ENCODE measurements at regions not wholly inside any gene's neighbourhood (a gene's known extent, or its start where the extent isn't known, plus 50 kb on each side); places are given as distances from the start of the nearest gene placed in this dataset.

DNA sequence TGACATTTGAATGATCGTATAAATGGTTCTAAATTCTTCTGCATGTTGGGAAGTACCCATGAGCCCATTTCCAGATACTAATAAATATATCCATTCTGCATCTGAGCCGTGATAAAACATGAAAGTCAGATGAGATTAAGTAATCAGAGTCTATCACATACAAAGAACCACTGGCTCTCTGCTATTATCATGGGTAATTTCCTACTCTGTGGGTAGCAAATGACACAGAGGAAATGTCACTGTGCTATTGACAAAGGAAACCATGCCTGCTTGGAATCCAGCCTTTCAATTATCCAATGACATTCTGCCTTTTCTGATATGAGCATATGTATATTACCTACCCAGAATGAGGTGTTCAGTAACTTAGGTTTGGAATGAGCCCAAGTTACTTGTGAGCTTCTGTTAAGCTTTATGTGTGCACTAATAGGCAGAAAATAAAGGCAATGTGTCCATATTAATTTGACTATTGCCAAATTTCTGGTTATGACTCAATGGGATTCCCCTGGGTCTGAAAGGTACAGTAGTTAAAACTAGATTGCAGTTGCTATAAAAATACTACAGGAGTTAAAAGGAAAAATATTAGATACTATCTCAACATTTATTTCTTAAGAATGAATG is 238.7 kb upstream of the KCNIP4 start:
- TF ChIP-seq POLR2A (IDR thresholded peaks at IDR 0.05; ENCODE audit: low read depth, low read length) (no peak), SMC3 (IDR thresholded peaks at IDR 0.05; ENCODE audit: borderline replicate concordance, low read length) (no peak), NRF1 (conservative IDR thresholded peaks at IDR 0.05; ENCODE audit: low read depth, low read length) (no peak), CHD2 (IDR thresholded peaks at IDR 0.05; ENCODE audit: borderline replicate concordance, low read depth, low read length) (no peak), PAX5 (IDR thresholded peaks at IDR 0.05; ENCODE audit: borderline replicate concordance, low read depth, low read length) (no peak), TCF12 (IDR thresholded peaks at IDR 0.05; ENCODE audit: low read depth, low read length) (no peak), MYB (IDR thresholded peaks at IDR 0.05; ENCODE audit: borderline replicate concordance, low read depth, low read length) (no peak), MYC (IDR thresholded peaks at IDR 0.05; ENCODE audit: insufficient read depth, insufficient read length, insufficient replicate concordance, low read length, severe bottlenecking) (no peak), CREB1 (IDR thresholded peaks at IDR 0.05; ENCODE audit: low read depth) (no peak), ESRRA (IDR thresholded peaks at IDR 0.05; ENCODE audit: low read length) (no peak), CREM (IDR thresholded peaks at IDR 0.05; ENCODE audit: low read depth) (no peak), STAT1 (conservative IDR thresholded peaks at IDR 0.05) (no peak), GABPA (IDR thresholded peaks at IDR 0.05; ENCODE audit: low read depth) (no peak)
- TF ChIP-seq, protein P1, sequence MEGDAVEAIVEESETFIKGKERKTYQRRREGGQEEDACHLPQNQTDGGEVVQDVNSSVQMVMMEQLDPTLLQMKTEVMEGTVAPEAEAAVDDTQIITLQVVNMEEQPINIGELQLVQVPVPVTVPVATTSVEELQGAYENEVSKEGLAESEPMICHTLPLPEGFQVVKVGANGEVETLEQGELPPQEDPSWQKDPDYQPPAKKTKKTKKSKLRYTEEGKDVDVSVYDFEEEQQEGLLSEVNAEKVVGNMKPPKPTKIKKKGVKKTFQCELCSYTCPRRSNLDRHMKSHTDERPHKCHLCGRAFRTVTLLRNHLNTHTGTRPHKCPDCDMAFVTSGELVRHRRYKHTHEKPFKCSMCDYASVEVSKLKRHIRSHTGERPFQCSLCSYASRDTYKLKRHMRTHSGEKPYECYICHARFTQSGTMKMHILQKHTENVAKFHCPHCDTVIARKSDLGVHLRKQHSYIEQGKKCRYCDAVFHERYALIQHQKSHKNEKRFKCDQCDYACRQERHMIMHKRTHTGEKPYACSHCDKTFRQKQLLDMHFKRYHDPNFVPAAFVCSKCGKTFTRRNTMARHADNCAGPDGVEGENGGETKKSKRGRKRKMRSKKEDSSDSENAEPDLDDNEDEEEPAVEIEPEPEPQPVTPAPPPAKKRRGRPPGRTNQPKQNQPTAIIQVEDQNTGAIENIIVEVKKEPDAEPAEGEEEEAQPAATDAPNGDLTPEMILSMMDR (IDR thresholded peaks at IDR 0.05 in 2 of 3, conservative IDR thresholded peaks at IDR 0.05 in 1 of 3; ENCODE audit: control insufficient read depth in 2 of 3, extremely low read depth in 1 of 3, insufficient read depth in 1 of 3, low read depth in 3 of 3, low read length in 3 of 3), result no peak
